Smooth muscle cell (in vitro differentiated cells): ENCODE measurements at regions not wholly inside any gene's neighbourhood (a gene's known extent, or its start where the extent isn't known, plus 50 kb on each side); places are given as distances from the start of the nearest gene placed in this dataset.
A peak's percentile ranks its signal among the peaks of the same experiment; 100 is the strongest.

Source experiments
- DNase-seq: peaks from one replicate; lab custom pipeline; 2025; ENCODE audit not compliant: unreplicated experiment; lab: John Stamatoyannopoulos, UW
- H2AFZ ChIP-seq: fragments of 200-600 bp; sonication (generic); 2 replicates; pipeline ENCODE4 v1.6.0; 2016; ENCODE audit warnings: antibody characterized with exemption, low read depth, mild to moderate bottlenecking
- H3F3A ChIP-seq: fragments of 200-600 bp; sonication (generic); 2 replicates; pipeline ENCODE4 v1.6.0; 2017; ENCODE audit warnings: antibody characterized with exemption, low read depth
- H3K27ac ChIP-seq: fragments of 200-600 bp; sonication (generic); 2 replicates; pipeline ENCODE4 v1.5.1; 2016; ENCODE audit warnings: low read depth, mild to moderate bottlenecking
- H3K27me3 ChIP-seq: fragments of 200-600 bp; sonication (generic); 2 replicates; pipeline ENCODE4 v1.6.1; 2016; ENCODE audit warnings: low read depth, mild to moderate bottlenecking
- H3K36me3 ChIP-seq: fragments of 200-600 bp; sonication (generic); 2 replicates; pipeline ENCODE4 v1.5.1; 2016; ENCODE audit warnings: low read depth
- H3K4me1 ChIP-seq: fragments of 200-600 bp; sonication (generic); 2 replicates; pipeline ENCODE4 v1.5.1; 2016; ENCODE audit warnings: low read depth
- H3K4me2 ChIP-seq: fragments of 200-600 bp; sonication (generic); 2 replicates; pipeline ENCODE4 v1.6.0; 2016; ENCODE audit warnings: mild to moderate bottlenecking
- H3K4me3 ChIP-seq: fragments of 200-600 bp; sonication (generic); 2 replicates; pipeline ENCODE4 v1.5.1; 2016; ENCODE audit warnings: mild to moderate bottlenecking
- H3K79me2 ChIP-seq: fragments of 200-600 bp; sonication (generic); 2 replicates; pipeline ENCODE4 v1.6.0; 2016; ENCODE audit warnings: low read depth, mild to moderate bottlenecking
- H3K9ac ChIP-seq: fragments of 200-600 bp; sonication (generic); 2 replicates; pipeline ENCODE4 v1.6.0; 2016; ENCODE audit warnings: low read depth
- H3K9me3 ChIP-seq: fragments of 200-600 bp; sonication (generic); replicated peaks from 2 replicates; pipeline ENCODE4 v1.5.1; 2016; ENCODE audit warnings: low read depth
- H4K20me1 ChIP-seq: fragments of 200-600 bp; sonication (generic); 2 replicates; pipeline ENCODE4 v1.6.0; 2016; ENCODE audit warnings: low read depth
- WGBS: methylation state at CpG from one replicate; pipeline ENCODE4 v1.1.7; 2016; ENCODE audit warnings: low lambda C conversion rate; 5-methylcytosine and 5-hydroxymethylcytosine counted together
- TF ChIP-seq, protein P1 (sequence below): fragments of 200-600 bp; sonication (generic); IDR thresholded peaks from 2 replicates; pipeline ENCODE4 v1.5.1; 2017; ENCODE audit warnings: borderline replicate concordance, mild to moderate bottlenecking, antibody characterized with exemption; ENCODE audit not compliant: insufficient read depth, poor library complexity, severe bottlenecking

DNA sequence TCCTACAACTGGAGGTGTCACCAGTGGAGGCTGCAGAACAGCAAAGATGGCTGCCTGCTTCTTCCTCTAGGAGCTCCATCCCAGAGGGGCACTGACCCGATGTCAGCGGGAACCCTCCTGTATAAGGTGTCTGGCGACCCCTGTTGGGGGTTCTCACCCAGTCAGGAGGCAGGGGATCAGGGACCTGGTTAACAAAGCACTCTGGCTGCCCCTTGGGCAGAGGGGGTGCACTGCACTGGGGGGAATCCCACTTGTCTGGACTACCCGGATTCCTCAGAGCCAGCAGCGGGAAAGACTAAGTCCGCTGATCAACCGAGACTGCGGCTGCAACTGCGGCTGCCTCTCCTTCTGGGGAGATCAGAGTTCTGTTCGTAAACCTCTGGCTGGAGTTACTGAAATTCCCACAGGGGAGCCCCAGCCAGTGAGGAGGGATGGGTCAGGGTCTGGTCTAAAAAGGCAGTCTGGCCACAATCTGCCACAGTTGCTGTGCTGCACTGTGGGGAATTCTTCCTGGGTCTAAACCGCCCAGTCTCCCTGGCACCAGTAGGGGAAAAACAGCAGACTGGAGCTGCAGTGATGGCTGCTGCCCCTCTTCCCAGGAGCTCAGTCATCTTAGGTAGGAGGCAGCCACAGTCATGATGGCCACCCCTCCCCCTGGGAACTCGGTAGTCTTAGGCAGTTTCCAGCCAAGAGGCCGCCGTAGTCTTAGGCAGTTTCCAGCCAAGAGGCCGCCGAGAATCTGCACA is 213.4 kb downstream of the CYB561 start:
- Histone ChIP-seq H3K4me1 (no peaks in the 10 kb centered on the region), H2AFZ (no peak overlapping the region), H3F3A (no peaks in the 10 kb centered on the region), H3K4me3 (no peak overlapping the region), H3K9me3 (no peaks in the 10 kb centered on the region), H3K79me2 (peaks cover 27% of the 10 kb centered on the region), H3K9ac (no peak overlapping the region), H3K4me2 (no peak overlapping the region), H4K20me1 (peaks cover 26% of the 10 kb centered on the region), H3K36me3 (no peaks in the 10 kb centered on the region), H3K27ac (no peak overlapping the region), H3K27me3 (no peaks in the 10 kb centered on the region)
- WGBS = 97% methylated on average over 16 of the region's 16 CpGs
- TF ChIP-seq, protein P1, sequence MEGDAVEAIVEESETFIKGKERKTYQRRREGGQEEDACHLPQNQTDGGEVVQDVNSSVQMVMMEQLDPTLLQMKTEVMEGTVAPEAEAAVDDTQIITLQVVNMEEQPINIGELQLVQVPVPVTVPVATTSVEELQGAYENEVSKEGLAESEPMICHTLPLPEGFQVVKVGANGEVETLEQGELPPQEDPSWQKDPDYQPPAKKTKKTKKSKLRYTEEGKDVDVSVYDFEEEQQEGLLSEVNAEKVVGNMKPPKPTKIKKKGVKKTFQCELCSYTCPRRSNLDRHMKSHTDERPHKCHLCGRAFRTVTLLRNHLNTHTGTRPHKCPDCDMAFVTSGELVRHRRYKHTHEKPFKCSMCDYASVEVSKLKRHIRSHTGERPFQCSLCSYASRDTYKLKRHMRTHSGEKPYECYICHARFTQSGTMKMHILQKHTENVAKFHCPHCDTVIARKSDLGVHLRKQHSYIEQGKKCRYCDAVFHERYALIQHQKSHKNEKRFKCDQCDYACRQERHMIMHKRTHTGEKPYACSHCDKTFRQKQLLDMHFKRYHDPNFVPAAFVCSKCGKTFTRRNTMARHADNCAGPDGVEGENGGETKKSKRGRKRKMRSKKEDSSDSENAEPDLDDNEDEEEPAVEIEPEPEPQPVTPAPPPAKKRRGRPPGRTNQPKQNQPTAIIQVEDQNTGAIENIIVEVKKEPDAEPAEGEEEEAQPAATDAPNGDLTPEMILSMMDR = no peak
- DNase-seq = no peak

DNA sequence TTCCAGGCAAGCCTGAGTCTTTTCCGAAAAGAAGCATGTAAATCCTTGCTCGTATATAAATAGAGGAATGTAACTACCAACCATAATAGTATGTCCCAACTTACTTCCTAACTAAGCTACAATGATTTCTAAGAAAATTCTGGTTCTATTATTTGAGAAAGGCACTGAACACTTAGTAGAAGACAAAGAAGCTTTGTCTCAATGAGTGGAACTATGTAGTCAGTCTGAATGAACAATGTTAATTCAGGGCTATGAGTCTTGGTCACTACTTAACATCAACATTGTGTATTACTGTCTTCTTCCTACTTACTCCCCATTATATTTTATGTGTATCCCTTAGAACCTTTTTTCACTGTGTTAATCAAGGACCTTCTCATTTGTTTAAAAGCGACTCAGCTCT is 206.0 kb downstream of the CYB561 start:
- H3F3A ChIP-seq = no peaks in the 10 kb centered on the region
- H3K36me3 ChIP-seq = no peaks in the 10 kb centered on the region

DNA sequence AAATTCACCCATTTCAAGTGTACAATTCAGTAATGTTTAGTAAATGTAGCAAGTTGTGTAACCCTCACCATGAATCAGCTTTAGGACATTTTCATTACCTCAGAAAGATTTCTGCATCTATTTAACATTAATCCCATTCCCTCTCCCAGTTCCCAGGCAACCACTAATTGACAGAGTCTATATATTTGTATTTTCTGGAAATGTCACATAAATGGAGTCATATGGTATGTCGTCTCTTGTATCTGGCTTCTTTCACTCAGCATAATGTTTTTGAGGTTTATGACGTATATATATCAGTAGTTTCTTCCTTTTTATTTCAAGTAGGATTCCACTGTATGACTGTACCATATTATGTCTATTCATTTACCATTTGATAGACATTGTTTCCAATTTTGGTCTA is 199.8 kb downstream of the CYB561 start:
- no peak overlapping the region for H3K9ac ChIP-seq
- H3K27me3 ChIP-seq = no peaks in the 10 kb centered on the region
- H3F3A ChIP-seq = peaks cover 3% of the 10 kb centered on the region
- peaks cover 21% of the 10 kb centered on the region for H4K20me1 ChIP-seq
- no peak overlapping the region for H2AFZ ChIP-seq
- WGBS = 56% methylated on average over 2 of the region's 2 CpGs
- H3K79me2 ChIP-seq = no peaks in the 10 kb centered on the region
- TF ChIP-seq, protein P1 = no peak
- no peaks in the 10 kb centered on the region for H3K4me1 ChIP-seq
- H3K9me3 ChIP-seq = no peaks in the 10 kb centered on the region
- no peak for DNase-seq
- H3K27ac ChIP-seq = peak overlapping the region; percentile 75
- H3K36me3 ChIP-seq = no peaks in the 10 kb centered on the region
- H3K4me2 ChIP-seq = no peak overlapping the region
- H3K4me3 ChIP-seq = no peak overlapping the region

More for the DNA sequence above, 206.0 kb downstream of the CYB561 start:
- Histone ChIP-seq H3K79me2 (peaks cover 11% of the 10 kb centered on the region), H3K27ac (no peak overlapping the region), H3K4me2 (no peak overlapping the region), H3K27me3 (no peaks in the 10 kb centered on the region), H2AFZ (no peak overlapping the region), H4K20me1 (peaks cover 12% of the 10 kb centered on the region), H3K4me1 (no peaks in the 10 kb centered on the region), H3K4me3 (no peak overlapping the region), H3K9me3 (no peaks in the 10 kb centered on the region), H3K9ac (no peak overlapping the region)
- TF ChIP-seq, protein P1 = no peak
- no peak for DNase-seq
- 96% methylated on average over 3 of the region's 3 CpGs for WGBS

DNA sequence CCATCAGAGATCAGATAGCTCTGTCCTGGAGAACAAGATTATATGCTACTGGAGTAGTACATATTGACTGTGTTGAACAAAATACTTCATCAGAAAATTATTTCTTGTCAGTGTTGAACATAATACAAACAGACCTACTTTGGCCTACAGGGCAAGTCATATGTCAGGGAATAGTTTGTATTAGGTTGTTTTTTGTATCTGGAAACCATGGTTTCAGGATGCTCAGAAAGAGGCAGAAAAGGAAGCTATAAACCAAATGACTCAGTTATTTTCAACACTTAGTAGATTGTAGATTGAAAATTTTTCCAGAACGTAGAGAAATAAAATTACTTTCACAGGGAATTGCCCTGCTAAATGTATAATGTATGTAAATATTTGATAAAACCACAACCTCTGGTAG is 198.4 kb downstream of the CYB561 start:
- Histone ChIP-seq H2AFZ (no peak overlapping the region), H3K9ac (peak overlapping the region; percentile 25), H4K20me1 (peaks cover 21% of the 10 kb centered on the region), H3K4me2 (no peak overlapping the region), H3K79me2 (no peaks in the 10 kb centered on the region), H3K4me1 (no peaks in the 10 kb centered on the region), H3K36me3 (no peaks in the 10 kb centered on the region), H3F3A (peaks cover 3% of the 10 kb centered on the region), H3K4me3 (no peak overlapping the region), H3K27me3 (no peaks in the 10 kb centered on the region), H3K27ac (peak overlapping the region; percentile 75), H3K9me3 (no peaks in the 10 kb centered on the region)
- 58% methylated on average over 1 of the region's 1 CpG for WGBS
- no peak for DNase-seq
- TF ChIP-seq, protein P1 = no peak
